GM21619 (cell line): ENCODE measurements at regions not wholly inside any gene's neighbourhood (a gene's known extent, or its start where the extent isn't known, plus 50 kb on each side); places are given as distances from the start of the nearest gene placed in this dataset.
"Not testable (repeated sequence)": the region's sequence is repeated elsewhere in the genome, so short reads cannot be mapped to it uniquely, and the experiment has no call there.

Experiments
- ATAC-seq: cut with Tn5 transposase; IDR thresholded peaks from one replicate; pipeline ENCODE4 v1.9.1; 2021; ENCODE audit not compliant: unreplicated experiment

DNA sequence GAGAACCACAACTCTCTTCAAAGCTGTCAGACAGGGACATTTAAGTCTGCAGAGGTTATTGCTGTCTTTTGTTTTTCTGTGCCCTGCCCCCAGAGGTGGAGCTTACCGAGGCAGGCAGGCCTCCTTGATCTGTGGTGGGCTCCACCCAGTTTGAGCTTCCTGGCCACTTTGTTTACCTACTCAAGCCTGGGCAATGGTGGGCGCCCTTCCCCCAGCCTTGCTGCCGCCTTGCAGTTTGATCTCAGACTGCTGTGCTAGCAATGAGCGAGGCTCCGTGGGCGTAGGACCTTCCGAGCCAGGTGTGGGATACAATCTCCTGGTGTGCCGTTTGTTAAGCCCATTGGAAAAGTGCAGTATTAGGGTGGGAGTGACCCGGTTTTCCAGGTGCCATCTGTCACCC, 822.1 kb downstream of the KCNMA1 start:
- ATAC-seq = not testable (repeated sequence)

DNA sequence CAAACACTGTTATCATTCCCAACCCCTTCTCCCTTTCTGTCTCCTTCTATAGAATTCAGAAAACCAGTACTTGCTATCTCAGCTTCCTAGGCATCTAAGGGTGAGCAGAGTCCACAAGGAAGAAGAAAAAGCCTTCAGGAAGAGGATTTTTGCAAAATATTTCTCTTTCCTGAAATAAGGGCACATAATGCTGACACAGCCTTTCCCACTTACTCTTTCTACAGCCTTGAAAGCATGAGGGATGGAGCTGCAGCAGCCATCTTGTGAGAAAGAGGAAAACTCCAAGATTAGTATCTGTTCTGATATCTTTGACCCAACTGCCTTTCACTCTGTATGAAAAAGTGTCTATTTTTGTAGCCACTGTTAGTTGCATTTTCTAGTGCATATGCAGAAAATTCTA, 826.2 kb downstream of the KCNMA1 start:
- ATAC-seq = no peak

DNA sequence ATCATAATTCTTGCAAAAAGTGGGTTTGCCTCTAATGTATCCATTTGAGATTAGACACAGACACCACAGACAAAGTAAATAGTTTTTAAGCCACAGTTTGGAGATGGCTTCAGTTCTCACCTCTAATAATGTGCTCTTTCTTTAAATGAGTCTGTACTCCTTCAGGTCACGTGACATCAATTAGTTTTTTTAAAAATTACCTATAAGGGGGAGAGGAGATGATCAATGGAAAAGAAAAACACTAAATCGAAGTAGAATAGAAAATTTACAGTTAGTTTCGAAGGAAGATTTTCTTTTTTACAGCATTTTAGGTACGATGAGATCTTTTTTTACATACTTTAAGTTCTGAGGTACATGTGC, 849.2 kb downstream of the KCNMA1 start:
- no peak for ATAC-seq

DNA sequence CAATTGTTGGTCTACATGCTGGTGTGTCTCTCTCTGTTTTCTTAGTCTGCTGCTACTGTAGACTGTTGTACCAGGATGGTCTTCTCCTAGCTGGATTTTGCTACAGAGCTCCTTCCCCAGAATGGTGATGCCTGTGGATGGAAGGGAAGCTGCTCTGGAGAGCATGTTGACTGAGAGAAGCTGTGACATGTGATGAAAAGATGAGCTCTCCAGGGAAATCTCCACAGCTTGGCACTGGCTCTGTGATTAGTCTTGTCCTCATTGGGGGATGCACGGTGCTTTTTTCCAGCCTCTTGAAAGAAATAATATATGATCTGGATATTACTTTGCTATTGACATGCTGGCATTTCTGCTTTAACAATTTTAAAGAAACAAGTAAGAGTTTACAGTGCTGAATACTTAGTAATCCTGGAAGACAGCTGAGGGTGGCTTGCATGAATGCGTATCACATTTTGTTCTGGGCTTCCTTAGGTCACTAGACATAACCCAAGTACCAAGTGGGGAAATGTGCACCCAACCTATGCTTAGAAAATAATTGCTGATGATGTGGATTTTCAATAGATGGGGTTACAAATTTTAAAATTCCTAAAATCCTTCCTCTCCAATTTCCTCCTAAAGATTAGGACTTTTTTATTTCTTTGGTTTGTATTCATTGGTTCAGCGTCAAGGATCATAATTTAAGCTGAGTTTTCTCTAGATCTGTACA, 849.7 kb downstream of the KCNMA1 start:
- no peak for ATAC-seq

DNA sequence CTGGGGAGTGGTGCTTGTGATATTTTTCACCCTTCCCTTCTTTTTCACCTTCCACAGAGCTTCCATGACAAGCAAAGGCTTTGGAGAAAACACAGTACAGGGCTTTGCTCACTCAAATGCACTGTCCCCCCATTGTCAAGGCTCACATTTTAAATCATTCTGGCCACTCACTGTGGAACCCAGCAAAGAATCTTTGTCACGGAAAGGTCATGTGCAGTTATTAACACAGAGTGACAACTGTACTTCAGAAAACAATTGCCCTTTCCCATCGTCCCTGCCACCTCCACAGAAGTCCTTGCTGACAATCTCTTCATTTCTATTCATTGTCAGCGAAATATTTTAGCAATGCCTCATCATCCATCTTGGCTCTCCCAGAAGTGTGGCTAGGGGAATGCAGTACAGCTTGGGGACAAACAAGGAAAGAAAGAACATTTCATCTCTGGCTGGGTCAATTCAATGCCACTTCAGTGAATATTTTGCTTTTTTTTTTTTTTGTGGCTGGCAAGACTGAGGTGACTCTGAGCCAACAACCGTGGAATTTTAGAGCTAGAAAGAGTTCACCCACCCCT, 851.0 kb downstream of the KCNMA1 start:
- ATAC-seq = no peak

DNA sequence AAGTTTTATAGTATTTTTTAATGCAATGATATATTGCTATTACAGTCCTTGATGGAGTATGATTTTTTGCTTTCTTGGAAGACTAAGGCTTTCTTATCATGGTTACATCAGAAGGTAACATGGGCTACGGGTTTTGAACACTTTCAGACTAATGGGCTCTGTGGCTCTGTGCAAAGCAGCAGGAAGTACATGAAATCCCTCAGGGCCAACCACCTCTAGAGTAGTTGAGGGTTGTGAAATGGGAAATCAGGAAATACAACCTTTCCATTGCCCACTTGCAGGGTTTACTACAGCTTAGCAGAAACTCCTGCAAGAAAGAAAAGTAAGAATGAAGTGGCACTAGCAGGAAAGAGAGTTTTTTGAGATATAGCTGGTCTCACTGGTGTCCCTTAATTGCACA, 853.5 kb downstream of the KCNMA1 start:
- no peak for ATAC-seq

DNA sequence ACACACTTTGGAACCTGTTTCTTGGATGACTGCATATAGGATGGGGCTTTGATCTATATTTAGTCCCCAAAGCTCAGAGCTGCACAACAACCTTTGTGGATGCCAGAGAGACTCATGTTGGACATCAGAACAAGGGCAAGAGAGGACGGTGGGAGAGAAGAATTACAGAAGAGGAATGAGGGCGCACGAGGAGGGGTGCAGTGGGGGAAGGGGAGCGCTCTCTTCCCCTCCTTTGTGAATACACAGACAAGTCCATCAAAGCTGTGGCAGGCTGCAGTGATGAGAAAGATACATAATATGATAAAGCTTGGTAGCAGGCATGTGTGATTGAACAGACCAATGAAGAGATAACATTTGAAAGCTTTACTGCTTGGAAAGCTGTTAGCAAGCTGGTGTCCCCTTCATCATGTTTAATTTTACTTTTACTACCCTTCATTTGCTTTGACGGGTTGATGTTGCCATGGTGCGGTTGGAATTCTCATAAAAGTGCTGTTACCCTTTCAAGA, 857.8 kb downstream of the KCNMA1 start:
- no peak for ATAC-seq

DNA sequence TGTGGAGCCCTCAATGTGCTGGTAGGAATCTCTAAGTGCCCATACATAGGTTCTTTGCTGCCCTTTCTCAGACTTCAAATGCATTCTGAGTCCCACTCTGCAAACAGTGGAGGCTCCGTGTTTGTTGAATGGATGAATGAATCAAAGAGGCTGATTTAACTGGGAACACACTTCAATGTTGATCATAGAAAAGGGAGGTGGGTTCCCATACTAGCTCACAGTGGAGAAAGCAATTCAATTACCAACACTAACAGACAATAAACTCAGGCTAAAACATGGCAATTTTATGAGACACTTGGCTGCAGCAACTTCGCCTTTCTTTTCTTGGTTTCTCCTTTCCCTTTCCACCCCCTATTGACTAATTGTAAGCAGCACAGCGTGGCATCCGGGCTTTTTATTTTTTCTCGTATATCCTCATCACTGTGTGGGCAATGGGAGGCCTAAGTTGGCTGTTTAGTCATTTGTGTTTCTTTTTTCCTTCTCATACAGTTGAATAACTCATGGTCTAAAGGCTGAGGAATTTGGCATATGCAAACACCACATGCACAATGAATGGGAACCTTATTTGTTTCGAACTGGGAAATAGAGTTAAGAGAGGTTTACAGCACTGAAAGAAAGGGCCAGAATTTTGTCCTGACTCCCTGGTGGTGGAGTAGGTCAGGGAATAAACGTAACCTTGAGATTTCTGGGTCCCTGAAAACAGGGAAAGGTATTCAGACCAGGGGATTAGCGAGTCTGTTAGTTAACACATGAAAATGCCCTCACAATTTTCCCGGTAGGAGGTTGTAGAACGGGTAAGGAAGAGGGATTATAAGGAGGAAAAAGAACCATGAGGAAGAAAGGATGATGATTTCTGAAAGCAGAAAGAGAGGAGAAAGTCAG, 858.5 kb downstream of the KCNMA1 start:
- no peak for ATAC-seq

DNA sequence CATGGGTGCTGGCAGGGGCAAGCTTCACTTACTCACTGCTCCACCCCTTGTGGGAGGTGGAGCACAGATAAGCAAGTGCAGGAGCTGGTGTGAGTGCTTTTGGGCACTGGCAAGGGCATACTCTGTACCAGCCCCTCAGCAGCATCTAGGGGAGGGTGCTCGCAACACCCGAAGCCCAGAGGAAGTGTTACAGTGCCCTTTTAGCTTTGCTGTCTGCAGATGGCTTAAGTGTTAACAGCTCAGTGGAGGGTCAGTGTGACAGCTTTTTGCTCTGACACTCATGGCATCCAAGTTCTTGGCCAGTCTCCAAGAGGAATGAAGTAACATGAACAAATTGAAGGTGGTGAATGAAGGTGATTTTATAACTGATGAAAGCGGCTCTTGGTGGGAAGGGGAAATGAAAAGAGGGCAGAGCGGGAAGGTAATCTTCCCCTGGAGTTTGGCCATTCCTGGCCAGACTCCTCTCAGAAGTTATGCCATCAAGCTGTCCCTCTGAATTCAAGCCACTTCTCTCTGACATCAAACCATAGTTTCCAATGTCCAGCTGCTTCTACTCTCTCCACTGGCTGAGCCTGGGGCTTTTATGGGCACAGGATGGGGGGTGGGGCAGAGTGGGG, 862.5 kb downstream of the KCNMA1 start:
- no peak for ATAC-seq

DNA sequence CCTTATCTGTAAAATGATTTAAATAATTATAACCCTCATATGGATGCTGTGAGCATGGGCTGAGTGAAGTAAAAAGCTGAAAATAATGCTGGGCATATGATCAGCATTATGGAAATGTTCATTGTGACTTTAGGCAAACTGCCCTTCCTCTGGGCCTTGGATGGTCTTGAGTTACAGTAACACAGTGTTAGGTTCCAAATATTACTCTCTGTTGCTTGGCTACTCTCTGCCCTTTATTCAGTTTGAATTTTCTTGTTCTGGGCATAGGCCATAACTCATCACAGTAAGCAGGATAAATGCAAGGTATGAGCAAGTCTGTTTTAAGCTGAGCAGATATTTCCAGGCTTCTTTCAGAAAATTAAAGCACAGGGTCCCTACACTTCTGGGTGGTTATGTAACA, 868.0 kb downstream of the KCNMA1 start:
- ATAC-seq = no peak

DNA sequence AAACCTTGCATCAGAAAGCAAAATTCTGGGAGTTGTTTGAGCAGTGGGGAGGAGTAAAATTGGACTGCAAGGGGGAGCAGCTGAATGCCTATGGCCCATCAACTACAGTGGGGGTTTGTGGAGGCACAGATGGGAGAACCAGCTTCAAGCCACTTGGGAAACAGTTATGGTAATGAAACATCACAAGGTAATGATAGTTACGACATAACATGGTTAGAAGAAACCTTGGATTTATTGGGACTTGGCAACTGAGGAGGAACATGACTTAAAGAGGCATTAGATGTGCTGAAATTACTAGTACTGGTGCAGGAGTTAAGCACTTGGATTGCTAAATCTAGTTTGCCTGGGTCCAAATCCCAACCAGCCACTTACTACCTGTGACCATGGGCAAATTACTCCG, 868.4 kb downstream of the KCNMA1 start:
- ATAC-seq = no peak

DNA sequence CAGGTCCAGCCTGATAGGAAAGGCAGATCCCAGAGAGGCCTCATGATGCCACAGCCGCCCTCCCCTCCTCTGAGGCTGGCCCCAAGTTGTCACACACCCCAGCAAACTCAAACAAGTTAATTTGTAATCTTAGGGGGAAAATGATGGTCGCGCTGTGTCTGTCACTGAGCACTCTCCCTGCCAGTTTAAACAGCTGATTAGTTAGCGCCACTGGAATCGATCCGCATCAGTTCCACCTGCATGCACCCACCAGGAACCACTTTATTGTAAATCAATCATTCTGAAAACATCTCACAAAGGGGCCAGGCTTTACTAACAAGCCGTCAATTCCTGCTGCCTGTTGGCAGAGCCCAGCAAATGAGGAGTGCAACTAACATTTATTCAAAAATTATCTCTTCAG, 870.9 kb downstream of the KCNMA1 start:
- ATAC-seq = no peak

DNA sequence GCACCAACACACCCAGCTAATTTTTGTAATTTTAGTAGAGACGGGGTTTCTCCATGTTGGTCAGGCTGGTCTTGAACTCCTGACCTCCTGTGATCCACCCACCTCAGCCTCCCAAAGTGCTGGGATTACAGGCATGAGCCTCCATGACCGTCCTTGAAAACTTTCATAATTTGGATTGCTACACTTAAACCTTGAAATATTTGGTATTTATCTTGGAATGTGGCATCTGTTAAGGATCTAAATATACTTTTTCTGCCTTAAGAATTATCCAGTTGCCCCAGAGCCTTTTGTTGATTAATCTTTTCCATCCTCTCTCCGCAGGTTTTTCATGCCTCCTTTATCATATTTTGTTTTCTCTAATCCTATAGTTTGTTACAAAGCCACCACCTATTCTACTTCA, 872.7 kb downstream of the KCNMA1 start:
- not testable (repeated sequence) for ATAC-seq

DNA sequence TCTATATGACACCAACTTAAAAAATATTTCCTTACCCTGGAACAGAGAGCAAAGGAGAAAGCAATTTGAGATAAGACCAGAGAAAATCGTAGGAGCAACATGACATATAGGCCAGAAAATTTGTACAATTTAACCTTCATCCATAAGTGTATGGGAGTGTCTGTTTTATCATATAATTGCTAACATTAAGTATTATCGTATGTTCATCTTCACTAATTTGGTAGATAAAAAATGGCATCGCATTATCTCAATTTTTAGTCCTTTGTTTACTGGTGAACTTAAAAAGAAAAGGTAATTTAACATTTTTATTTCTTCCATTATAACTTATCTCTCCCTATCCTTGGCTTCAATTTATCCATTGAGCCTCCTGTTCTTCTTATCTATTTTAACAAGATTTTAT, 873.4 kb downstream of the KCNMA1 start:
- ATAC-seq = no peak

DNA sequence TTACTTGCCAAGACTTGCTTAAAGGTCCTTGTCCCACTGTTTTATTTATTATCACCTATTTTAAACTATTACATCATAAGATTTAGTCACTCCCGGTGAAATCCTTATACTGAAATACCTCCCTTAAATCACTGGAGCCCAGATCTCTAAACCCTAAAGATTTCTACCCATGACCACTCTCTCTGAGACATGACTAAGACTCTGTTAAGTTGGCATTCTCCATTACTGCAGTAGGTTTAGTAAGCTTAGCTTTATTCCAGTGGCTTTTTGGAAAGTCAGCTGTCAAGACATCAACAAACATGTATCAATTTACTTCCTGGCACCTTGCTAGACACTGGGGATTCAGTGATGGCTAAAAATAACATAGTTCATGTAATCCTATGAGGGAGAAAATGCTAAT, 874.2 kb downstream of the KCNMA1 start:
- ATAC-seq = no peak

DNA sequence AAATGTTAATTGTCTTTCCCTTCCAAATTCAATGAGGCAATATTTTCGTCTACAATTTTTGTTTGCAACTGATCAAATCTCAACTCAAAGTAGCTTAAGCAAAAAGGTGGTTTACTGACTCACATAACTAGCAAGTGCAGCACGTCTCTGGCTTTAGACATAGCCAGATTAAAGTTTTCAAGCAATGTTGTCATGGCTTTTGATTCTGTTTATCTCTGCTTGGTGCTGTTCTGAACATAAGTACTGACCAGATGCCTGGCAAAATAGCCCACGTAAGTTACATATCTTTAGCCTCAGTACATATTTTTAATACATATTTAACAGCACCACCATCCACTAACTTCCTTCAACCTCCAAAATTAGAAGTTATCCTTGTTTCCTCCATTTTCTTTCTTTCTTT, 877.9 kb downstream of the KCNMA1 start:
- no peak for ATAC-seq

DNA sequence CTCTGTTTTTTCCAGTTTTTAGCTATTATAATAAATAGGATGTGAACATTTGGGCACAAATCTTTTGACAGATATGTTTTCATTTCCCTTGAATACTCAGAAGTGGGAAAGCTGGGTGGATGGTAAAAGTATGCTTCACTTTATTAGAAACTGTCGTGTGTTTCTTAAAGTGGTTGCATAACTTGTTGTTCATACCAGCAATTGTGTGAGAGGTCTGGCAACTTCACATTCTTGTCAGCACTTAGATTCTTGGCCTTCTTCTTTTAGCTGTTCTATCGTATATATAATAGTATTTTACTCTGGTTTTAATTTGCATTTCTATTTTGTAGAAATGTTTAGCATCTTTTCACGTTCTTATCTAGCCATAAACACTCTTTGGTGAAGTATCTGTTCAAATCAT, 894.4 kb downstream of the KCNMA1 start:
- no peak for ATAC-seq

DNA sequence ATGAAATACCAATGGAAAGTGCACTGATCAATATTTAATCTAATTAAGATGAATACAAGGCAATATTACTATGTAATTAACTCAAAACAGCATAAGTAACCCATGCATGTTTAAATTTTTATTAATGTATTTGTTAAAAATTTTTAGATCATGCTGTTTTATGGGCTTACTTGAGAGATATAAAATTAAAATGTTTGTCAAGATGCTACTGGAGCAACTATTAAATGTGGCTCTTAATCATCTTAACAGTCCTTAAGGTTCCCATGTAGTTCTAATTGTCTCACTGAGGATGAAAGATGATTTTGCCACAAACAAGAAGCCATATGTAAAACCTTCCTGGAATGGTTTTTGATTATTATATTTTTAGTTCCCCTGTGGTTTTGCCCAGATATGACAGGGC, 897.1 kb downstream of the KCNMA1 start:
- no peak for ATAC-seq

DNA sequence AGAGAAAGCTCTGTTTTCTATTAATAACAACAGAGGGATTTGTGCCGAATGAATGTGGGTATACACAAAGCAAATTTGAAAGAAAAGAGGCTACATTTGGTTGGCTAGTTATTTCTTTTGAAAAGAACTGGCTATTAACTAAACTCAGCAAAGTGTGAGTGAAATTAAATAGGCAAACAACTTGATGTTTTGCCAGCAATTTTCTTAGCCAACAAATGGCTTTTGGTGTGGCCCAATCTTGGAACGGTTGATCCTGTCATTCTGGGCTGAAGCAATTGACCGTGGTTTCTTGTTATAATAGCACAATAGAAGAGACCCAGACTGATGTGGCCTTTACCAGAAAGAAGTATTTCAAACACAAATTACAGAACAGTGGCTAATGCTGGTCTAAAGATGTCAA, 898.6 kb downstream of the KCNMA1 start:
- ATAC-seq = no peak

DNA sequence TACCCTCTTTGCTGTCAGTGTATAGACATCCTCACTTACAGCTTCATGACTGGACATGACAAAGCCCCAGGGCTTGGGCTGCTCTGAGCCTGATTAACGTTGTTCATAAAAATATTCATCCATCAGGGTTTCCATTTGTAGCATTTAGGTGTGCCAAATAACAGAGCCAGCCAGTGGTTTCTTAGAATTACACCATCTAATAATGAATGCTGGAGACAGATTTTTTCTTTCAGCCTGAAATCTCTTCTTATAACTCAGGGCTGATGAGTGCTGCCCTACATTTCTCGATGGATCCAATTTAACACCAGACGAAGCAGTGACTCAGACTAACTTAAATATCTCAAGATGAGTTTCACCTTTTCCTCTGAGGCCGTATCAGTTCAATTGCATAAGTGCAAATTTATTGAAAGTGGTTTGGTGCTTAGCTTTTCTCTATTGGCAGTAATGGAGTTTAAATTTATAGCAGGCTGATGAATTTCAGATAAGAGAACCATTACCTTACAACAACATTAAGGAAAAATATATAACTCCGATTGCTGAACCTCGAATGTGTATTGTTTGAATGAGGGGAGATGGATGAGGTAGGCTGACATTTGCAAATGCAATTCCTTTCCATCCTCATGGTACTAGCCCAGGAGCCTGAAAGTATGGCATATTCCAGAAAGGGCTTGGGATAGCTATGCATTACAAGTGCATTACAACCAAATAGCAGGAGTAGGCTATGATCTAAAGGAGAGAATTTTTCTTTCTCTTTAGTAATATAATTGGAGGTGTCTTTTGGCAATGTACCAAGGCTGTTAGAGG, 900.6 kb downstream of the KCNMA1 start:
- ATAC-seq = no peak

DNA sequence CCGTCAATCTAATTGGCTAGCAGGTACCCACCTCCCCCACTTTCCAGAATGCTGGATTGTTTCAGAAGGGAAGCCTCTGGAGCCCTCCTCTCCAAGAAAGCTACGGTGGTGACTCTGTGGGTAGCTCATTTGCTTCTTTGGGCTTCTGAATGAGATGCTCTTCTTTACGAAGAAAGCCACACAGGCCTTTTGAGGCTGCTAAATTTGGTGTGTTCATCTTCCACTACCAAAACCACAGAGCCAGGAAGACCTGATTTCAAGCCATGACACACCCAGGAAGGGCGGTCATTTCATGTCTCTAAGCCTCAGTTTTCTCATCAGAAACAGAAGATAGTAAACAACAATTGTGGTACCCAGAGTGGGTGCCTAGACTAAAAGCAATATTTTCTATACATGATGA, 901.2 kb downstream of the KCNMA1 start:
- no peak for ATAC-seq
